GM19351 (cell line): ENCODE measurements at regions not wholly inside any gene's neighbourhood (a gene's known extent, or its start where the extent isn't known, plus 50 kb on each side); places are given as distances from the start of the nearest gene placed in this dataset.
"Not testable (repeated sequence)": the region's sequence is repeated elsewhere in the genome, so short reads cannot be mapped to it uniquely, and the experiment has no call there.

Experiments used
- ATAC-seq: cut with Tn5 transposase; IDR thresholded peaks from one replicate; pipeline ENCODE4 v1.9.1; 2021; ENCODE audit warnings: mild to moderate bottlenecking, moderate library complexity; ENCODE audit not compliant: unreplicated experiment

DNA sequence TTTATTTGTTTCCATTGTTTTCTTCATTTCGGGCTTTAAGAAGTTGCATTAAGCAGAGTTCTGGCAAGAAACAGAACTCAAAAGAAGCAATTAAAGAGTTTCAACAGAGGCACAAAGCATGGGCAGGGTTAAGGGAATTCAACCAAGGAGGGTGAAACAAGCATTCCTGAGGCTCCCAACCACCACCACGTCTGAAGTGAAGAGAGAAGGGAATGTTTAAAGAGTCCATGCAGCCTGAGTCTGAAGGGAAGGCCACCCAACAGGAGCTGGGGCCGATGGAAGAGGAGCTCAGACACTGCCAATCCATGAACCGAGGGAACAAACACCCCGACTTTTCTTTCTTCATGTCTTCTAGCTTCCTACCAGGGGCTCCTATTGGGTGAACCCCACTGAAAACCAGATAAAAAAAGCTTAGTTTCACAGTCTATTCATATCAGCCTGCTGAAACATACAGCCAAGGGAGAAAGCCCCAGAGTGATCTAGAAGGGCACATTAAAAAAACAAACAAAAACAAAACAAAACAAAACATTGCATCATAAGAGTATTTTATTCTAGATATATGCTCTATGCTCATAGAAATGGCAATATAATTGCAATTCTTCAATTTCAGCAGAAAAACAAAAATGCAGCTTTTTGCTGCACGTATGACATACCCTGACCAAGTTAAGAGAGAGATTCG is 592.1 kb downstream of the TTLL7 start:
- ATAC-seq: peak; percentile 56

DNA sequence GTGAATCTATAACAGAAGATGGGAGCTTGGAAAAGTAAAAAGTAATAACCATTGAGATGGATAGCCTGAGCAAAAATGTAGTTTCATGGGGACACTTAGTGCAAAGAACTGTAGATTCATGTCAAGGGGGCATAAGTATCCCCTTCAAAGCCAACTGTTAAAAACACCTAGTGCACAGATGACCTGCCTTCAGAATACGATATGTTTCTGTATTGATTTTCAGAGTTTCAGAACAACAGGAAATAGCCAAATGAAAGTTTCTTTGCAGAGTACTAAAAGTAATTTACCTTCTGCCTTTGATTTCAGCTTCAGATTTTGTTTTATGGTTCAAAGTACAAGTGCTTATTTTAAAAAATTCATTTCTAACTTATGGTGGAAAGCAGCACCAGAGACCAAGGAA is 593.1 kb downstream of the TTLL7 start:
- ATAC-seq: peak; percentile 53

DNA sequence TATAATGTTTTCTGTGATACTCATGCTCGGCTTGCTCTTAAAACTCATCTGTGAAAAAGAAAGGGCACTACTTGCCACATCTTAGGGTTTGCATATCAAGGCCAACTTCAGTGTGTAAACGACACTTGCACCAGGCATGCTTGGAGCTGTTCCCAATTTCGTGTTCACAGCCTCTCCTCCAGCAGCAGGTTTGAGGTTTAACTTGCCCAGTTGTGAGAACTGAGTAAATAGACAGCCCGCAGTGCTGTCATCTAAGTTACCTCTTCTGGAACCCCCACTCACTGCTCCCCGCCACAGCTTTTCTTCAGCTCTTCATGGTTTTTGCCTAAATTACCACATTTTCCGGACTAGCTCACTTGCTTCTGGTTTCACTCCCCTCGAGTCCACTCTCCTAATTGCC is 595.4 kb downstream of the TTLL7 start:
- ATAC-seq: not testable (repeated sequence)

DNA sequence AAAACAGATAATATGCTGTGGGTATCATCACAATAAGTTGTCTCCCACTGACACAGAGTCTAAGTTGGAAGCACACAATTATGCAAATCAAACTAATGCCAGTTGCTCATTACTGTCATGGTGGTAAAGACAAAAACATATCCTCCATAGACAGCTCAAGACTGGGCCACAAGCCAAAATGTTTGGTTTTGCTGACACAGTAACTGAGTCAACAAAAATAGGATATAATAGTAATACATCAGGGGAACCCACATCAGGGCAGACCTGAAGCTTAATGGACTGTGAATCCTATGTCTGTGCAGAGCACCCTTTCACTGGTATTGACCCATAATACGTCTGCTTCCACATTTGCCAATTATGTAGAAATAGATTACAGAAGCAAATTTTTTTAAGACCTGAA is 597.8 kb downstream of the TTLL7 start:
- ATAC-seq: not testable (repeated sequence)

DNA sequence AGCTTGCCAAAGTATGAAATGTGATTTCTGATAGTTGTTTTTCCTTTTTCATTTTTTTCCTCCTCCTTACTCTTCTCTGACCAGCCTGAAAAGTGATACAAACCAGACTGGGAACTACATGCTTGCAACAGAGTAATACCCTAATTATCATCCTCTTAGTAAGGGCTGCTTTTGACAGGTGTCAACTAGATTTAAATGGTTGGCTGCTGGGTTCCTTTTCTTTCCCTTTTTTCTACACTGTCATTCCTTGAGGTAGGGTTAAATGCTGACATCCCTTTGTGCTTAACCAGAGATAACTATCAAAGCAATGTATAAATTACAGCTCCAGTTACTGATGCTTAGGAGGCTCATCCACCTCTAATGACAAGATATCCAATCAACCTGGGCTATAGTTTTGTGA is 598.8 kb downstream of the TTLL7 start:
- ATAC-seq: not testable (repeated sequence)

DNA sequence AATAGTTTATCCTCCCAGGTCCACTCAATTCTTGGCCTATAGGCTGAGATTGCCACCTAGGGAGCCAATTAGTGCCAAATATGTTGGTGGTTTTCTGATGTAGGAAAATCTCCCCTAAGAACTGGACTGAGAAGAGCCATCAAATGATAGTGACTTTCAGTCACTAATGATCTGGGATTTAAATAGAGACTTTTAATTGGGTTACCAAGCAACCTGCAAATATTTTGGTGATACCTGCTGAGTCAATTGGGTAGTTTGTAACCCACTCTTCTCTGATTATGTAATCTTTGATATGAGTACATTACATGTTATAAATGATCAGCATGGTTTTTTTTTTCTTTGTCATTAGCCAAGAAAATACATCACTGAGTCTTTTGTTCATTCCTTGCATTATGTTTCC is 600.8 kb downstream of the TTLL7 start:
- ATAC-seq: peak; percentile 49

DNA sequence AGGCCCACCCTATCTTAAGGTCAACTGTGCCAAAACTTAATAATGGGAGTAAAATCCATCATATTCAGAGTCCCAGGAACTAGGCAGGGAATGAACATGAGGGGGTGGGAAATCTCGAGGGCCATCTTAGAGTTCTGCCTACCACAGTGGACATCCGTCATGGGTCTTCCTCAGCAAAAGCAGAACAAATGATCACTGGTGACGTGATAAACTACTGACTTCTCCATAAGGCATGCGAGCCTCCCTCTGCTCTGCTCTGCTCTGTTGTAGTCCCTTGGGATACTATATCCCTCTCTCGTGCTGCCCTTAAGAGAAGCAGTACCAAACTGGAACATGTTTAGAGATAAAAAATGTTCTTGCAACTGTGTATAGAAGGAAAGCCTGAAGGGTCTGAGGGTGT is 603.8 kb downstream of the TTLL7 start:
- ATAC-seq: not testable (repeated sequence)

DNA sequence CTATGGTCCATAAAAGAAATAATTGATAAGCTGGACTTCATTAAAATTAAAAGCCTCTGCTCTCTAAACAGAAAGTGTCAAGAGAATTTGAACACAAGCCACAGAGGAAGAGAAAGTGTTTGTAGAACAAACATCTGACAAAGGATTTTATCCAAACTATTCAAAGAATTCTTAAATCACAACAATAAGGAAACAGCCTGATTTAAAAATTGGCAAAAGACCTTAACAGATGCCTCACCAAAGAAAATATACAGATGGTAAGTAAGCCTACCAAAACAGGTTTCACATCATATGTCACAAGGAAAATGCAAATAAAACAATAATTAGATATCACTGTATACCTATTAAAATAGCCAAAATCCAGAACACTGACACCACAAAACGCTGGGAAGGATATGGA is 612.0 kb downstream of the TTLL7 start:
- not testable (repeated sequence) for ATAC-seq

DNA sequence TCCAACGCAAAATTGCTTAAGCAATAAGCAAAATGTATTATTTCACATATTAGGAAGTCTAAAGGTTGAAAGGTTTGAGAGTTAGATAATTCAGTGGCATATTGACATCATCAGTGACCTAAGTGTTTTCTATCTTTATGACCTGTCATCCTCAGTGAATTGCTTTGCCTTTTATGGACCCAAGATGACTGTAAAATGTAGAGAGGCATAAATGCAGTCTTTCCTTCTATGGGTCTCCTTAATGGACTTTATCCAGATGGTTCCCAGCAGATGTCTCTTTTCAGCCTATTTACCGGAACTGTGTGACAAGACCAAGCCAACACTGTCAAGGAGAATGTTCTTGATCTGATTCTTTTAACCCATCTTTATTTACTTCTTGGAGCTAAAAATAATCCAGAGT is 615.8 kb downstream of the TTLL7 start:
- not testable (repeated sequence) for ATAC-seq

DNA sequence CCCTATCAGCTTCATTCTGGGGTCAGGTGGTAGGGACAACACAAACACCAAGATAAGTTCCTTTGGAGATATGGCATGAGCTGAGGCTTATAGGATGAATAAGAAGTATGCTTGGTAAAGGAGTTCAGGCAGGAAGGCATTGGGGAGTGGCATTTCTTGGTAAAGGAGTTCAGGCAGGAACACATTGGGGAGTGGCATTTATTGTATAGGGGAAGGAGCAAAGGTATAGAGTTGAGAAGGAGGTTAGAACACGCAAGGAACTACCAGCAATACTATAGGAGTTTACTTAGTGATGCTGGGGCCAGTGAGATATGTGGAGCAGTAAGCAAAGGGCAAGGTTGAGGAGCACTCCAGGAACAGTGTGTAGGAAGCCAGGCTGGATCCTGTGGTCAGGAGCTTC is 625.9 kb downstream of the TTLL7 start:
- ATAC-seq: not testable (repeated sequence)

DNA sequence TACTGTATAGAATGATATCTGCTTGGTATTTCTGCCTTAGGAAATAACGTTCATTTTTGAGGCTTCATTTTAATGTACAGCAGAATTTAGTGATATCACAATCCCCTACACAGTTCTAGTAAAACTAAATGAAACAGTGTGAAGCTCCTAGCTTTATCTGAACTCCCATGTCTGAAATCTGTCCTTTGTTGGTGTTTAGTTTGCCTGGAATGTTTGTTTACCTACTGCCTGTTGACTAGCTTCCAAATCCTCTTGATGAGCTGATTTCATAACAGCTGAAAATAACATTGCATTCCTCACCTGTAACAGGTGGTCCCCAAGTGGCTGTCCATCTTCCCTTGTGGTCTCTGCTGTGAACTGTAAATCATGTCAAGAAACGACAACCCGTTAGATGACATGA is 629.1 kb downstream of the TTLL7 start:
- not testable (repeated sequence) for ATAC-seq

DNA sequence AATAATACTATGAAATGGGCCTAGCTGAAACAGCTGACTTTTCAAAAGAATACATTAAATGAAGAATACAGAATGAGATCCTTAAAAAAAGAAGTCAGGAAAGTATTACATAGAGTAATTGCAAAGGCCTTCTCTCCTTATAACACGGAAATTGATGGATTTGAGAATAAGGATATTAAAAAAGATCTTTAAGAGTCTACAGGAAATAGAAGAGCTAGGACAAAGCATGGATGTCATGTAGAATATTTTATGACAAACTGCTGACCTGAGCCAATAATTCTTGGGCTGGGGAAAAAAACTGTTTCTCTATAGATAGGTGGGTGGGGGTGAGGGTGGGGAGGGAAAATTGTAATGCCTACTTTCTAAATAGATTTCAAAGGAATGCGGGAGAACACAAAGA is 633.6 kb downstream of the TTLL7 start:
- not testable (repeated sequence) for ATAC-seq

DNA sequence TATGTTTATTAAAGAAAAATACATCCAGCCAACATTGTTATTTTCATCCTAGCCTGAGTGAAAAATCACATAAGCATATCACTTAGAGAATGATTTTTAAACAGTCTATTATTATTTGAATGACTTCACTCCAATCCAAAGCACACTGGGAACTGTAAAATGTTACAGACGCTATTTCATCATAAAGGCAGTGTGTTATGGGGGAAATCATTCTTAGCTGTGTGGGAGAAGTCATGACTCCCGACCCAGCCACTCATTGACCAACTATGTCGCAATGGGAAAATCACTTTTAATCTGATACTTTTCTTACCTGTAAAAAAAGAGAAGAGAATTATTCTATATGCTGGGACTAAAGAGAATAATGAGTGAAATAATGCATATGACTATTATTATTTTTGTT is 653.6 kb downstream of the TTLL7 start:
- ATAC-seq: not testable (repeated sequence)

DNA sequence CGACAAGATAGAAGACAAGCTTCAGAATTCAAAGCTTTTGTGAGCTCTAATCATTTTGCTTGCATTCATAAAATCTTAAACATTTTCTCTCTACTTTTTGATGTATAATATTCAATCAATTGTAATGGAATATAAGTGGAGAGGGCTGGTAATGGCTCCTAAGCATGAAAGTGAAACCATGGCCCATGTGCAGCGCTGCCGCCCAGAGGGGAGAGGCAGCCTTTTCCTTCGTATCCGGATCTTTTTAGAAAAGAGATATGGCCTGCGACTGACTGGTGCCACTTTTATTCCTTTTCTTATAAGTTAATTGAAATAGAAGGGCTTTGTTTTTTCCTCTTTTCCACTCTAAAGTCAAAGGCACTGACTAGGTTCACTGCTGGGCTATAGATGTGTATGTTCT is 655.2 kb downstream of the TTLL7 start:
- not testable (repeated sequence) for ATAC-seq

DNA sequence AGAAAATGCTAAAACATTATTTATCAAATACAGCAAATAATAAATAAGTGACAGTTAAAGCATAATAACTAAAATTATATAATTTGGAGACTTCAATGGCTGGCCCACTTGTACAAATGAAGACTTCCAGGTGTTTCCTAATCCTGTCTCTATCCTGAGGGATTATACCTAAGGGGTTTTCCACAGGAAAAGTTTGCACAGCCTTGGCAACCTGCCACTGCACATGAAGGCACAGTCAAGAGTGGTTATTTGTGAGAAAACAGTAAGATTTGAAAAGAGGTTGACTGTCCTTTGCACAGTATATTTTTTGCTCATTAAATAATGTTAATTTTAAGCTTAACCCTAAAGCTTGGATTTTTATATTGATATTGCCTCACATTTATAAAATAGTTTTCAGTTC is 655.9 kb downstream of the TTLL7 start:
- ATAC-seq: not testable (repeated sequence)

DNA sequence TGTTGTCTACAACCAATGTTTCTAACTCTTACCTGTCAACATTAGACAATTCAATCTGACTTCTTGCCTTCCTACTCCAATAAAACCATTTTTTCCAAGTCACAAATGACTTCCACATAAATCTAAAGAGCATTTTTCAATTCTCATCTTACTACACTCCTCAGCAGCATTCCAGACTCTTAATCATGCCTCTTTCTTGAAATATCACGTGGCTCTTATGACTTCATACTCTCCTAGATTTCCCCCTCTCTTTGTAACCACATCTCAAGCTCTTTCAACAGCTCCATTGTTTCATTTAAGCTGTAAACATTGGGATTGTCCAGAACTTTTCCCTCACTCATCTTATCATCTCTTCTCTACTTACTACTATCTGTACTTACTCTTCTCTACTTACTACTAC is 666.6 kb downstream of the TTLL7 start:
- not testable (repeated sequence) for ATAC-seq

DNA sequence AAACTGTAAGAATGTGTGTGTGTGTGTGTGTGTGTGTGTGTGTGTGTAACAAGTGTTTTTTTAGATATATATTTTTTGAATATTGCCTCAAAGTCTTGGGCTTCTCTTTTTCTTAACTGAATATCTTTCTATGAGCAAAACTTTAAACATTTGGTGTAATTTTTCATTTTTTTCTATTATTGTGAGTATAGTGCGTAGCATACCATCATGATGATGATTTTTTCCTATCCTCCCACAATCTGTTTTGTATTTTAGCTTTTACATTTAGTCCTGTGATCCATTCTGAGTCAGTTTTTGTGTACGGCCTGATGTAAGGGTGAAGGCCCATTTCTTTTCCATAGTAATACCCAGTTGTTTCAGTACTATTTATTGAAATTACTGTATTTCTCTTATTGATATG is 680.6 kb downstream of the TTLL7 start:
- no peak for ATAC-seq

DNA sequence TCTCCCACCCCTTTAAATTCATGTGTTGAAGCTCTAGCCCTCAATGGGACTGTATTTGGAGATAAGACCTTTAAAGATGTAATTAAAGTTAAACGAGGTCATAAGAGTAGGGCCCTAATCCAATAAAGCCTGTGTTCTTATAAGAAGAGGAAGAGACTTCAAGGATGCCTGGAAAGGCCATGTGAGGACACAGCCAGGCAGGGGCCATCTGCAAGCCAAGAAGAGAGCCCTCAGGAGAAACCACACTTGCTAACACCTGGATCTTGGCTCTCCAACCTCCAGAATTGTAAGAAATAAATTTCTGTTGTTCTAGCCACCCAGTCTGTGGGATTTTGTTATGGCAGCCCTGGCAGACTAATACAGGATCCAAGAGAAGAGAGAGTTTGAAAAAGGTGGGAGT is 683.5 kb downstream of the TTLL7 start:
- not testable (repeated sequence) for ATAC-seq

DNA sequence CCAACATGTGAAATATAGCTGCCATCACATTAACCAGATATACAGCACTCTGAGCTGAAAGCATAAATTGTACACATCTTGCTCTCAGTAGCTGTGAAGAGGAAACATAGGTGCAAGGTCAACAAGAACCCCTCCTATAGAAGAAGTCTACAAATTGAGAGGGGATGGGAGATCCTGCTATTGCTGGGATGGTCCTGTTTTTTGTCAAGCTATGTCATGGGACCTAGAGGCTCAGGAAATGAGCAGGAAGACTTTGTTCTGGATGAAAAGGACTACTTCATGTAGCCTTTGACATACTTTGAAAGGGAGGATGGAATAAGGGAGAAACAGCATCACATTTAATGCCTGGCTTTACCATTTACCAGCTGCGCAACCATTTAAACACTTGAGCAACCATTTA is 688.8 kb downstream of the TTLL7 start:
- not testable (repeated sequence) for ATAC-seq

DNA sequence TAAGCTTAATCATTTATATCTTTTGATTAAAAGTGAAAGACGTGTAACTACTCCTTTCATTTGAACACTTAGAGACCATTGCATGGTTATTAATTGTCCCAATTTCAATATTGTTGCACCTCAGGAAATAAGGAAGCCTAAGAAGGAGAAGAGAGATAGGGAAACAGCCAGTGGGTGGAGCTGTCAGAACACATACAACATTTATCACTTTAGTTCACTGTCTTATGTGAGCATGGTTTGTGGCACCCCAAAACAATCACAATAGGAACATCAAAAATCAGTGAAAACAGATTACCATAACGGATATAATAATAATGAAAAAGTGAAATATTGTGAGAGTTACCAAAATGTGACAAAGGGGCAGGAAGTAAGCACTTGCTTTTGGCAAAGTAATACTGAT is 689.9 kb downstream of the TTLL7 start:
- ATAC-seq: not testable (repeated sequence)

DNA sequence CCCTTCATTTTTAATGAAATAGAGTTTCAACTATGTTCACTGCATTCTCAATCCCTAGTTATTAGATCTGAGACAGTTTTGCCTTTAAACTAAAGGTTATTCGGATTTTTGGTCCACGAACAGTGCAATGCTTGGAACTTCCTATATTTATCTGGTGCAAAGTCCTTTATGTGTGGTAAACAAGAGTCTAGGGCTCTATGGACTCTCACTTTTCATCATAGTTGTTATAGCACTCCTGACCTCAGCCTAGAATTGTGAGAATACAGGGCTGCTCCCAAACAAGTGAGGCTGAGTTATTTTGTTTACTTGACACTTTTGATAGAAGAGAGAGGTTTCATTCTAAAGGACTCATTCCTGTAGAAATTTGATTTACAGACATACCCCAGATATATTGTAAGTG is 692.1 kb downstream of the TTLL7 start:
- not testable (repeated sequence) for ATAC-seq

DNA sequence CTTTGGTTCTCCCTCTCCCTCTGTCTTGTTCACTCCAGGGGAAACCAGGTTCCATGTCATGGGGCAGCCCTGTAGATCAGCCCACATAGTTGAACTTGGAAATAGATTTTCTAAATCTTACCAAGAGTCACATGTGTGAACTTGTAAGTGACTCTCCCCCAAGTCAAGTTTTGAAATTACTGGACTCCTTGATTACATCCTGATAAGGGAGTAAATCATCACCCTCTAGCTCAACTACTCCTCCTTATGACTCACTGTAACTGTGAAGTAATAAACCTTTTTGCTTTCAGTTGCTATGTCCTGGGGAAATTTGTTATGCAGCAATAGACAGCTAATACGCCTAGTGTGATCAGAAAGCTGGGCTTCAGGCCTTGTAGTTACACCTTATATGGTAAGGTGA is 703.3 kb downstream of the TTLL7 start:
- ATAC-seq: not testable (repeated sequence)

DNA sequence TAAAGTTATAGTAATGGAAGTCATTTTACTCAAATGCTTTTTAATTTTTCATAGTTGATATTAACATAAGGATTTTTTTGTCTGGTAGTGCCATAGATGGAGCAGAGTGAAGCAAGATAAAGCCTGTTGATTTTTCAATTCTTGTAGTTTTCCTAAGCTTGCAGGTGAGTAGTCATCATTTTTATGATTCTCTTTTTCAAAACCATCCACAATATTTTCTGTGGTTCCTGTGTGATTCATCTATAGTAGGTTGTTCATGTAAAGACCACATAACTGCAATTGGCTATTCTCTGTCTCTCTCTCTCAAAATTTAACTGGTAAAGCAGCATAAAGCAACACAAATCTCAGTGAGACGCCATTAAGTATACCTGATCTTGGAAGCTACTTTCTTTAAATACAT is 711.5 kb downstream of the TTLL7 start:
- ATAC-seq: not testable (repeated sequence)
